ENCODE measurements at regions not wholly inside any gene's neighbourhood (a gene's known extent, or its start where the extent isn't known, plus 50 kb on each side); places are given as distances from the start of the nearest gene placed in this dataset.
"Not testable (repeated sequence)": the region's sequence is repeated elsewhere in the genome, so short reads cannot be mapped to it uniquely, and the experiment has no call there.

DNA sequence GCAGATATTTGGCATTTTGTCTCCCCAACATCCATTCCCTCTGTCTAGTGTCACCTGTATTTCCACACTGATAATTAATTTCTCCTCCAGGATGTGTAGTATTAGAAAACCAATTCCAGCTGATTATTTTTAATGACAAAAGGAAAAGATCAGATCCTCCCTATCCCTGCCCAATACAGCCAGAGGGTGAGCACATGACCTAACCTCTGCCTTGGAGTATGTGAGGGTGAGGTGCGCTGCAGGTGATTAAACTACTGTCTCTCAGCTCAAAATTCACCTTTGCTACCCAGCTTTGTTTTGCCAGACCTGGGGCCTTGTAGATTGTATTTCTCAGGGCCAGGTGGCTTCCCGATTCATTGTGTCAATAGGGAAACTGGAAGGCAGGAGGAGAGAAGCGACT is 402.1 kb downstream of the PRELID2 start:
- no peak overlapping the region for H3K27ac Mint-ChIP-seq
- no peaks in the 10 kb centered on the region for H3K4me1 Mint-ChIP-seq (ENCODE audit: low read depth)
- intact Hi-C loops (cut with micrococcal nuclease): no loop called here
- CTCF ChIA-PET: no interaction called here
- H3K4me3 Mint-ChIP-seq: no peak overlapping the region
- DNase-seq: no peak
- no peaks in the 10 kb centered on the region for H3K27me3 Mint-ChIP-seq (ENCODE audit: low read depth)
- no peaks in the 10 kb centered on the region for H3K36me3 Mint-ChIP-seq (ENCODE audit: low read depth)
- H3K9me3 Mint-ChIP-seq: peaks cover 7% of the 10 kb centered on the region

DNA sequence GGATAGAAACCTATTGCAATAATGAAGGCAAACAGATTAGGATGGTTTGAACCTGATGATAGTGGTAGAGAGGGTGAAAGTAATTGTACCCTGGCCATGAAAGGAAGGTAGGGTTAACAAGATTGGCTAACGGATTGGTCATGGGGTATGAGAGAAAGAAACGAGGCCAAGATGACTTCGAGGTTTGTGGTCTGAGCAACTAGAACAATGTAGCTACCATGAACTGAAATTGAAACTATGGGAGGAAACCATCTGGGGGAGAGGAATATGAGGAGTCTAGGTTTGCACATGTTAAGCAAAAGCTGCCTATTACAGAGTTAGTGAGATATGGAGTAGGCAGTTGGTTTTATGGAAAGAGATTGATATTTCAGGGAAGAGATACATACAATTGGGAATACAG is 406.0 kb downstream of the PRELID2 start:
- no peak overlapping the region for H3K4me3 Mint-ChIP-seq
- no peak for DNase-seq
- no peaks in the 10 kb centered on the region for H3K36me3 Mint-ChIP-seq (ENCODE audit: low read depth)
- no peak overlapping the region for H3K27ac Mint-ChIP-seq
- H3K27me3 Mint-ChIP-seq (ENCODE audit: low read depth): no peaks in the 10 kb centered on the region
- intact Hi-C loops (cut with micrococcal nuclease): no loop called here
- no peaks in the 10 kb centered on the region for H3K4me1 Mint-ChIP-seq (ENCODE audit: low read depth)
- H3K9me3 Mint-ChIP-seq: peaks cover 2% of the 10 kb centered on the region
- CTCF ChIA-PET: no interaction called here

- CTCF ChIA-PET: no interaction called here
- no peak overlapping the region for H3K27ac Mint-ChIP-seq
- H3K4me1 Mint-ChIP-seq (ENCODE audit: low read depth): no peaks in the 10 kb centered on the region
Measured at GRCh38 chr5:145408048-145408341, 427.1 kb downstream of the PRELID2 start.

DNA sequence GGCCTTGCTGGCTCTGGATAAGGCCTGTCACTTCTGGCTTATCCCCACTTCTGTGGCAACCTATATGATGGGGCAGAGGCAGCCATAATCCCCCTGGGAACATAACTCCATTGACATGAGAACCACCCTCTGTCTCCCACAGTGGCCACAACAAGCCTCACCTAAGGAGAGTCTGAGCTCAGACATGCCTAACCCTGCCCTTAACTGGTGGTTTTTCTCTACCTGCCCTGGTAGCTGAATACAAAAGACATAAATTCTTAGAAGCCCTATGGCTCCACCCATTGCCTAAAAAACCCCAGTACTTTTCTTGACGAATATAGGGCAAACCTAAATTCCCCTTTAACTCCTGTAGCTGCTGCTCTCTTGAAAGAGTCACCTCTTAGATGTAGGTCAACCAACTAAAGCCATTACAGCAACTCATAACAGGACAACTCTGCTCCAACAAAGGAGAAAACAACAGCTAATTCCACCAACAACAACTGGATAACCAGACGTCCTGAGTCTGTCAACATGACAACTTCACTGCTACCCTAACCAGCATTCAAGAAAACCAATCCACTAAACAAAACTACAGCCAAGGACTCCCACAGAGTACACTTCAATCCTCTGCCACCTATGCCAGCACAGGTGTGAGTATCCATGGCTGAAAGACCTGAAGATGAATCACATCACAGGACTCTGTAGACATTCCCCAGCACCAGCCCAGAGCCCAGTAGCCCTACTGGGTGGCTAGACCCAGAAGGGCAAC is 427.7 kb downstream of the PRELID2 start:
- H3K27ac Mint-ChIP-seq: no peak overlapping the region
- H3K4me3 Mint-ChIP-seq: no peak overlapping the region
- intact Hi-C loops (cut with micrococcal nuclease): no loop called here
- no peak for DNase-seq
- H3K27me3 Mint-ChIP-seq (ENCODE audit: low read depth): no peaks in the 10 kb centered on the region
- H3K36me3 Mint-ChIP-seq (ENCODE audit: low read depth): no peaks in the 10 kb centered on the region
- CTCF ChIA-PET: no interaction called here
- no peaks in the 10 kb centered on the region for H3K4me1 Mint-ChIP-seq (ENCODE audit: low read depth)
- H3K9me3 Mint-ChIP-seq: peaks cover 30% of the 10 kb centered on the region

More at GRCh38 chr5:145408048-145408341, 427.1 kb downstream of the PRELID2 start:
- H3K36me3 Mint-ChIP-seq (ENCODE audit: low read depth): no peaks in the 10 kb centered on the region
- H3K27me3 Mint-ChIP-seq (ENCODE audit: low read depth): no peaks in the 10 kb centered on the region
- intact Hi-C loops (cut with micrococcal nuclease): no loop called here
- peaks cover 33% of the 10 kb centered on the region for H3K9me3 Mint-ChIP-seq
- no peak overlapping the region for H3K4me3 Mint-ChIP-seq
- no peak for DNase-seq

DNA sequence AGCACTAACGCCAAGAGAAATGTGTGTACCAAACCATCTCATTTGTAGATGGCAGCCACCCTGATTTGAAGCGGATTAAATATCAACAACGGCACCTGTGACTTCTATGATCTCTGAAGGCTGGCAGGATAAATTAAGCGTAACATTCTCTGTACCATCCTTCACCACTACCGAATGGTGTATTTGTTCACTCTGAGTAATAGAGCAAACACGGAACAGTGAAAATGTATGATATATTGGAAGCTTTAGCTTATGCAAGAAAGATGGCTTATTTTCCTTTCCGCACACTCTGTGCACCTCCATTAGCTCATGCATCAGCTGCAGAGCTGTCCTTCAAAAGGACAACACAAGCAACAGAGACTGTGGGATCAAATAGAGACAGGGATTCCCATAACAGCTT is 431.1 kb downstream of the PRELID2 start:
- peaks cover 16% of the 10 kb centered on the region for H3K9me3 Mint-ChIP-seq
- H3K4me1 Mint-ChIP-seq (ENCODE audit: low read depth): no peaks in the 10 kb centered on the region
- H3K36me3 Mint-ChIP-seq (ENCODE audit: low read depth): no peaks in the 10 kb centered on the region
- no peak for DNase-seq
- H3K27me3 Mint-ChIP-seq (ENCODE audit: low read depth): no peaks in the 10 kb centered on the region
- CTCF ChIA-PET: no interaction called here
- H3K27ac Mint-ChIP-seq: no peak overlapping the region
- intact Hi-C loops (cut with micrococcal nuclease): no loop called here
- H3K4me3 Mint-ChIP-seq: no peak overlapping the region

GRCh38 chr5:145396888-145397287 is 438.3 kb downstream of the PRELID2 start:
- no peaks in the 10 kb centered on the region for H3K36me3 Mint-ChIP-seq (ENCODE audit: low read depth)
- no peaks in the 10 kb centered on the region for H3K27me3 Mint-ChIP-seq (ENCODE audit: low read depth)
- CTCF ChIA-PET: no interaction called here
- H3K4me1 Mint-ChIP-seq (ENCODE audit: low read depth): no peaks in the 10 kb centered on the region
- no peak overlapping the region for H3K4me3 Mint-ChIP-seq
- intact Hi-C loops (cut with micrococcal nuclease): no loop called here
- no peak overlapping the region for H3K27ac Mint-ChIP-seq
- peaks cover 5% of the 10 kb centered on the region for H3K9me3 Mint-ChIP-seq
- no peak for DNase-seq

GRCh38 chr5:145395151-145395550 is 440.0 kb downstream of the PRELID2 start:
- H3K27me3 Mint-ChIP-seq (ENCODE audit: low read depth); H3K4me1 Mint-ChIP-seq (ENCODE audit: low read depth); DNase-seq; CTCF ChIA-PET; H3K27ac Mint-ChIP-seq; H3K9me3 Mint-ChIP-seq; H3K4me3 Mint-ChIP-seq; H3K36me3 Mint-ChIP-seq (ENCODE audit: low read depth); intact Hi-C loops (cut with micrococcal nuclease): not testable (repeated sequence)

DNA sequence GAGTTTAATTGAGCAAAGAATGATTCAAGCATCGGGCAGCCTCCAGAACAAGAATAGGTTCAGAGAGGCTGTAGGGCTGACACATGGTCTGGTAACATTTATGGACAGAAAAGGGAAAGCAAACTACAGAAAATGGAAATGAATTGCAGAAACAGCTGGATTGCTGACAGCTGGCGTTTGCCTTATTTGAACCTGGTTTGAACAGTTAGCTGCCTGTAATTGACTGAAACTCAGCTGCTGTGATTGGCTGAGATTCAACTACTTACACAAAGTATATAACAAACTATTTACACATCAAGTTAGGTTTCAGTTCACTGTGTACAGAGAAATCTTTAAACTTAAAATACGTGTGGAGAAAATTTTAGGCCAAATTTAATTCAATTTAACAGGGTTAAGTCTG is 441.7 kb downstream of the PRELID2 start:
- Mint-ChIP-seq H3K4me1 (ENCODE audit: low read depth) (no peaks in the 10 kb centered on the region), H3K27ac (no peak overlapping the region), H3K36me3 (ENCODE audit: low read depth) (no peaks in the 10 kb centered on the region), H3K27me3 (ENCODE audit: low read depth) (no peaks in the 10 kb centered on the region), H3K9me3 (peaks cover 8% of the 10 kb centered on the region), H3K4me3 (no peak overlapping the region)
- intact Hi-C loops (cut with micrococcal nuclease): no loop called here
- DNase-seq: no peak
- CTCF ChIA-PET: no interaction called here

GRCh38 chr5:145389047-145389446 is 446.1 kb downstream of the PRELID2 start:
- Mint-ChIP-seq H3K27me3 (ENCODE audit: low read depth) (no peaks in the 10 kb centered on the region), H3K4me3 (no peak overlapping the region), H3K36me3 (ENCODE audit: low read depth) (no peaks in the 10 kb centered on the region), H3K4me1 (ENCODE audit: low read depth) (no peaks in the 10 kb centered on the region), H3K27ac (no peak overlapping the region), H3K9me3 (peaks cover 11% of the 10 kb centered on the region)
- no peak for DNase-seq
- CTCF ChIA-PET: no interaction called here
- intact Hi-C loops (cut with micrococcal nuclease): no loop called here

- H3K36me3 Mint-ChIP-seq (ENCODE audit: low read depth): no peaks in the 10 kb centered on the region
Measured at GRCh38 chr5:145385276-145385675, 449.9 kb downstream of the PRELID2 start.

GRCh38 chr5:145378226-145378625 is 456.9 kb downstream of the PRELID2 start:
- H3K36me3 Mint-ChIP-seq (ENCODE audit: low read depth): peaks cover 2% of the 10 kb centered on the region
- DNase-seq: no peak
- CTCF ChIA-PET: no interaction called here
- H3K27ac Mint-ChIP-seq: no peak overlapping the region
- no peaks in the 10 kb centered on the region for H3K27me3 Mint-ChIP-seq (ENCODE audit: low read depth)
- H3K4me3 Mint-ChIP-seq: no peak overlapping the region
- peaks cover 23% of the 10 kb centered on the region for H3K9me3 Mint-ChIP-seq
- intact Hi-C loops (cut with micrococcal nuclease): no loop called here
- no peaks in the 10 kb centered on the region for H3K4me1 Mint-ChIP-seq (ENCODE audit: low read depth)

More at GRCh38 chr5:145385276-145385675, 449.9 kb downstream of the PRELID2 start:
- intact Hi-C loops (cut with micrococcal nuclease): no loop called here
- no peaks in the 10 kb centered on the region for H3K27me3 Mint-ChIP-seq (ENCODE audit: low read depth)
- no peak for DNase-seq
- no peak overlapping the region for H3K27ac Mint-ChIP-seq
- no peak overlapping the region for H3K4me3 Mint-ChIP-seq
- no peaks in the 10 kb centered on the region for H3K4me1 Mint-ChIP-seq (ENCODE audit: low read depth)
- peaks cover 6% of the 10 kb centered on the region for H3K9me3 Mint-ChIP-seq
- CTCF ChIA-PET: no interaction called here

DNA sequence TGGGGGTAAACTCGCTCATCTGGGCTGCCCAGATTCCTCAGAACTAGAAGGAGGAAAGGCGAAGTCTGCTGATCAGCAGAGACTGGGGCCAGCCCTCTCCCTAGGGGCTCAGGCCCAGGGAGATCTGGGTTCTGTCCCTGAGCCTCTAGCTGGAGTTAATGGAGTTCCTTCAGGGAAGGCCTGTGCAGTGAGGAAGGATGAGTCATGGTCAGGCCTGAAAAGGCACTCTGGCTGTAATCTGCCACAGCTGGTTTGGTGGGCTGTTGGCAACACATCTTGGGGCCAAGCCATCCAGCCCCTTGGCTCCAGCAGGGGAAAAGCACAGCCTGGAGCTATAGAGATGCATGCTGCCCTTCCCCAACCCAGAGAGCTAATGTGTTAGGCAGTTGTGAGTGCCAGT is 459.6 kb downstream of the PRELID2 start:
- H3K4me1 Mint-ChIP-seq (ENCODE audit: low read depth): no peaks in the 10 kb centered on the region
- no peak overlapping the region for H3K4me3 Mint-ChIP-seq
- intact Hi-C loops (cut with micrococcal nuclease): no loop called here
- CTCF ChIA-PET: no interaction called here
- no peaks in the 10 kb centered on the region for H3K27me3 Mint-ChIP-seq (ENCODE audit: low read depth)
- no peak overlapping the region for H3K27ac Mint-ChIP-seq
- peaks cover 23% of the 10 kb centered on the region for H3K9me3 Mint-ChIP-seq
- no peak for DNase-seq
- peaks cover 2% of the 10 kb centered on the region for H3K36me3 Mint-ChIP-seq (ENCODE audit: low read depth)

DNA sequence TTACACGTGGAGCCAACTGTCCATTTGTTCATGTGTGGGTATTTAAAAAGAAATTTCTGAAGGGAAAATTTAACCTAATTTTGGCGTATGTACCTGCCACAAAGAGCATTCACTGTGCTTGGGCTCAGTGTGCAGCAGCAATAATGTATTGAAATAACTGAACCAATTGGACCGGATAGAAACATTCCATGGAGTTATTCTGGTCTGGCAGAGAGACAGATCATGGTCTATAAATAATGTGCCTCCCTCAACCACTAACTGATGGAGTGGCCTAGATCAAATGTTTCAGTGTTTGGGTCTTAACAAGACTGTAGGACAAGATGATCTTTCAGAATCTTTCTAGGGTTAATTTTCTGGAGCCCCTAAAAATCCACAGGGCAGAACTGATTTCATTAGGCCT is 469.7 kb downstream of the PRELID2 start:
- CTCF ChIA-PET: no interaction called here

GRCh38 chr5:145362266-145362665 is 472.9 kb downstream of the PRELID2 start:
- Mint-ChIP-seq H3K4me3 (no peak overlapping the region), H3K9me3 (no peaks in the 10 kb centered on the region), H3K27me3 (ENCODE audit: low read depth) (no peaks in the 10 kb centered on the region), H3K27ac (no peak overlapping the region), H3K4me1 (ENCODE audit: low read depth) (no peaks in the 10 kb centered on the region), H3K36me3 (ENCODE audit: low read depth) (no peaks in the 10 kb centered on the region)
- DNase-seq: no peak
- intact Hi-C loops (cut with micrococcal nuclease): no loop called here
- CTCF ChIA-PET: no interaction called here

More for the DNA sequence above, 469.7 kb downstream of the PRELID2 start:
- no peaks in the 10 kb centered on the region for H3K9me3 Mint-ChIP-seq
- H3K27me3 Mint-ChIP-seq (ENCODE audit: low read depth): no peaks in the 10 kb centered on the region
- no peak overlapping the region for H3K27ac Mint-ChIP-seq
- no peaks in the 10 kb centered on the region for H3K36me3 Mint-ChIP-seq (ENCODE audit: low read depth)
- no peaks in the 10 kb centered on the region for H3K4me1 Mint-ChIP-seq (ENCODE audit: low read depth)
- intact Hi-C loops (cut with micrococcal nuclease): no loop called here
- no peak for DNase-seq
- H3K4me3 Mint-ChIP-seq: no peak overlapping the region
